ENCODE measurements at regions not wholly inside any gene's neighbourhood (a gene's known extent, or its start where the extent isn't known, plus 50 kb on each side); places are given as distances from the start of the nearest gene placed in this dataset.

- TF ChIP-seq POLR2A (IDR thresholded peaks at IDR 0.05) (no peak), CTCF (IDR thresholded peaks at IDR 0.05) (no peak), POLR2AphosphoS5 (IDR thresholded peaks at IDR 0.05) (no peak)
Observed at GRCh38 chr11:134913391-134913790, 501.3 kb upstream of the B3GAT1 start.
